Activated T-cell treated with anti-CD3 and anti-CD28 coated beads for 24 hours (primary cell): ENCODE measurements at regions not wholly inside any gene's neighbourhood (a gene's known extent, or its start where the extent isn't known, plus 50 kb on each side); places are given as distances from the start of the nearest gene placed in this dataset.

Source experiments
- DNase-seq: peaks from one replicate; pipeline ENCODE4 v3.0.0-alpha.2; 2020; ENCODE audit warnings: low read depth

DNA sequence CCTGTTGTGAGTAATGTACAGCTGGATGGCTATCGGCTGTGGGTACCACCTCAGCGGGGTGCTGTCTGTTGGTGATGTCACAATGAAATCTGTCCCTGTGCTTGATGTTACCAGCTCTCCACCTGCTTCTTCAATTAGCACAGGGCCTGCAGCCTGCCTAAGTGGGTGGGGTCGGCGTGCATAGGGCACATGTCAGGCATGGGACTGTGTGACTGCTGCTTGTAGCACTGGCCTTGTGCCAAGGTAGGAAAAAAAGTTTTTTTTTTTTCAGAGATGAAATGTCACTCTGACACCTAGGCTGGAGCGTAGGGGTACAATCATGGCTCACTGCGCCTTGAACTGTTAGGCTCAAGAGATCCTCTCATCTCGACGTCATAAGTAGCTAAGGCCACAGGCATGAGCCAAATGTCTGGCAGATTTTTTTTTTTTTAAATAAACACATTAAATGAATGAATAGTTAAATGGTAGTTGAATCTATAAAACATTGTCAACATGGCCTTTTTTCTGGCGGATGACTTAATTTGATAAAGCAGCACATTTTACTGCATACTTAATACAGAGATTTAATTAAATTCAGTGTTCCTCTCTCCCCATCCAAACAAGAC, 222.5 kb downstream of the NXNL2 start:
- DNase-seq, result no peak

DNA sequence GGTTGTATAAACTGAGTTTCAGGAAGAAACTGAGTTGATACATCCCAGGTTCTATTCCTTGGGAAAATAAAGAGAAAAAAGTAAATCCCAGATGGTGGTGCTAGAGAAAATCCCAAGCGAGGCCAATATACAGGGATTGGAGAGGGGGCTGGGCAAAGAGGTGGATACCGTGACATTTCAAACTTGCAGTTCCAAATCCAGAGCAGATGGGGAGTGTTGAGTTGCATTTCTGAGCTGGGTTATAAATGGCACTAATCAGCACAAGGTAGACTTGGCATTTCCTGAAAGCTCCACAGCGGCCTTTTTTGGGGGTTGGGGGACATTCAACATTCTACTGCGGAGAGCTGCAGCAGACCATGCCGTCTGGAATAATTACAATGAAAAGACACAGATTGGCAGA, 224.4 kb downstream of the NXNL2 start:
- no peak for DNase-seq

DNA sequence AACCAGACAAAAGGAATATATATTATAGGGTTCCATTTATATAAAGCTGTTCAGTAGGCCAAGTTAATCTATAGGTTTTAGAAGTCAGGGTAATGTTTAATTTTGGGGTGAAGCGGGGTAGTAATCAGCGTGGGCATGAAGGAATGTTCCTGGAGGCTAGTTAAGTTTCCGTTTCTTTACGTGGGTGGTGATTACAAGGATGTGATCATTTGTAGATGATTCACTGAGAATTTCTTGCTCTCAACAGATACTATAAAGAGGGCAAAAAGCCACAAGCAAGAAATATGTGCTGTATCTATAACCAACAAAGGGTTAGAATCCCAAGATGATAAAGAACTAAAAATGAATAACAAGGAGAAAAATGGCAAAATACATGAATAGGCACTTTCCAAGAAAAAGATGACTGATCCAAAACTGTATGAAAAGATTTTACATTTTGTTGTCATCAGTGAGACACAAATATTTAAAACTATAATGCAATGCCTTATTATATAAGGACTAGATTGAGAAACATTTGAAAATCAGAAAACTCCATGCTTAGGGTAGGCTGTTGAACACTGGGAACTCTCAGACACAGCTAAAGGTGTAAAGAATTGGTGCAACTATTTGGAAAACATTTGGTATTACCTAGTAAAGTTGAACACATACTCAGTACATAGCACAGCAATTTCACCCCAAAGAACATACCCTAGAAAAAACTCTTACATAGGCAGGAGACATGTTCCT, 224.3 kb upstream of the S1PR3 start:
- DNase-seq, result no peak

DNA sequence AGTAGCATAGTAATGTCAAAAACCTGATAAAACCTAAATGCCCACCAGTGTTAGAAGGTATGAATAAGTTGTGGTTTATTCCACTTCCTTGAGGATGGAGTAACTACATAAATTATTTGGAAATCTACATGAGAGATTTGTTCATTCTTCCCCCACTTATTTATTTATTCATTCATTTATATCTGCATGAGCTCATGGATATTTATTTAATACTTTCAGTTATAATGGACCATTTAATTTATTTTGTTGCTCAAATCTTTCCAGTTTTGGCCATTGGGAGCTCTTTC, 223.8 kb upstream of the S1PR3 start:
- no peak for DNase-seq

DNA sequence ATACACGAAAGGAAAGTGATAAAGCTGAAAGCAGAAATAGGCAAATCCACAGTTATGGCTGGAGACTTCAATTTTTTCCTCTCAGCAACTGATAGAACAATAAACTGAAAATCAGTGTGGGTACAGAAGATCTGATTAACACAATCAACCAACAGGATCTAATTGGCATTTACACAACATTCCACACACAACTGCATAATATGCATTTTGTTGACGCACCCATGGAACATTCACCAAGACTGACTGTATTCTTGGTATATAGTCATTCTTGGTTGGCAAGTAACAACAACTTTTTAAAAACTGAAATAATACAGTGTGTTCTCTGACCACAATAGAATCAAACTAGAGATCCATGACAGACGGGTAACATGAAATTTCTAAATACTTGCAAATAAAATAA, 218.7 kb upstream of the S1PR3 start:
- no peak for DNase-seq

DNA sequence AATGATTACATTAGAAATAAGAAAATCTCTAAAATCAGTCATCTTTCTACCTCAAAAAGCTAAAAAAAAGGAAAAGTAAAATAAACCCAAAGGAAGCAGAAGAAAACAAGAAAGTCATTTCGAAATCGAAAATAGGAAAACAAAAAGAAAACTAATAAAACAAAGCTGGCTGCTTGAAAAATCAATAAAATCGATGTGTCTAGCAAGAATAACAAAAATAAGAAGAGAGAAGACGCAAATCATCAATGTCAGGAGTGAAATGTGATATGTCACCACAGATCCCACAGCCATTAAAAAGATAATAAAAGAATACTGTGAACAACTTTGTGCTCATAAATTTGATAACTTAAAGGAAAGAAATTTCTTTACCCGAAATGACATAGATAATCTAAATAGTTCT, 218.1 kb upstream of the S1PR3 start:
- no peak for DNase-seq

DNA sequence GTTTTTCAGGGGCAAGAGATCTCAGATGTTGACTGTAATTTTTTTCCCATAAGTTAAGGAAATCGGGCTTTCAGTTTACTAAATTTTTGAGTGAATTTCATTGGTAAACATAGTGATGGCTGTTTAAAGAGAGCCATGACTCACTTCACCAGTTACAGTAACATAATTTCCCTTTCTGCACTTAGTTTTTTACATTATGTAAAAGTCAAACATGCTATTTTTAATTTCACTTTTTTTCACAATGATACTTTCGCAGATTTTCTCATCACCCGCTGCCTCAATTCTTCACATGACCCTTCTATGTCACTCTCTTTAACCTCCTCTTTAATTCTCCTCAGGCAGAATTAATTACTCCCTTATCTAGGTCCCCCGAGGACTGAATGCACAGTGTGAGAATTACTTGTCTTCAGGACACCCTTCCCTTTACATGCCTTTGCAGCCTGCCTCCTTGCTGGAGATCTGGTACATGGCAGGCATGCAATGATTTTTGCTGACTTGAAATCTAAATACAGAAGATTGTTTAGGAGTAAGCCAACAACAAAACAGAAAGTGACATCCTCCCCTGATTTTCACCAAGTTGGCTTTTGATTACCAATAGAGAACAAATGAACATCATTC, 217.5 kb upstream of the S1PR3 start:
- DNase-seq, result no peak

DNA sequence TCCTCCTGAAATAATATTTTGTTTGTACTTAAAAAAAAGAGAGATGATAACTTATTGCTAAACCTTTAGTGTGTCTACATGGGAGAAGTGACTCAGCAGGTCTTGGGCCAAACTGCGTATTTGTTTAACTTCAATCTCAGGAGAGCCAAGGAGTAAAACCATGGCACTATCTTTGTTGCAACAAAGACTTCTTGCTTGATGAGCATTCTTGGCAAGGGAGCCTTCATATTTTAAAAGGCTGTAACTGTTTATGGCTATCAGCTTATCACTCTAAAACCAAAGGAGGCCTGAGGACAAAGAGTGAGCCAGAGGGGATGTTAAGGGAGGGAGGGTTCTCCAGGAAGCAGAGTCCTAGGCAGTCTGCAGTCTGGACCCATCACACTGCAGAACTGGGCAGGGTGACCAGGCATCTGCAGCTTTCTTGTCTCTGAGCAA, 216.2 kb upstream of the S1PR3 start:
- no peak for DNase-seq

DNA sequence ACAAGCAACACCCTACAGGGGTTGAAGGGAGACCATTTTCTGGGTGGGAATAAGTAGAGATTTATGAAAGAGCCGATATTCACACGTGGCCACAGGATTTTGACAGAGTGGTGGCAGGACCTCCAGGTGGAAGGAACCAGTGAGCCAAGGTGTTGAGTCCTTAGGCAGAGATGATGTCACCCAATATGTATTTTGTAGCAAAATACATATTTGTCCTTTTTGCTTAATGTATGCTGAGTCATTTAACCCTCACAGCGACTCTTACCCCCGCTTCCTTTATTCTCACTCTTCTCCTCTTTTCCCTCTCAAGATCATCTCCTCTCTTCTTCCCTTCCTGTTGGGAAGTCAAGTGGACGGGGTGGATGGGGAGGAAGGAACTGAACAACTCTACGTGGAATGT, 215.7 kb upstream of the S1PR3 start:
- DNase-seq, result no peak

DNA sequence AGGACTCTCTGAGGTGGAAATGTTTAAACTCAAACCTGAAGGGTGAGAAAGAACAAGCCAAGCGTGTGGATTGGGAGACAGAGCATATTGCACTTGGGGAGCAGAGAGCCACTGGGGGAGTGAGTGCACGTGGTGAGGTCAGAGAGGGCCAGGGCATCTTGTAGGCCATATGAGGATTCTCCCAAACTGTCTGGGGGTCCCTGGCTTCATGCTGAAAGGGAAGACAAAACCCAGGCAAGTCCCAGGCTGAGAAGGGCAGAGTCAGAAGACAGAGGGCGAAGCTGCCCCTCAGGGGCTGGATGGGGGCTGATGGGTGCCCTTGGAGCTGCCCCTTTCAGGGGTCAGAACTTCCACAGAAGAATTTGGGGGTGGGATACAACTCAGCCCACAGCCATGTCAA, 215.3 kb upstream of the S1PR3 start:
- DNase-seq, result no peak

DNA sequence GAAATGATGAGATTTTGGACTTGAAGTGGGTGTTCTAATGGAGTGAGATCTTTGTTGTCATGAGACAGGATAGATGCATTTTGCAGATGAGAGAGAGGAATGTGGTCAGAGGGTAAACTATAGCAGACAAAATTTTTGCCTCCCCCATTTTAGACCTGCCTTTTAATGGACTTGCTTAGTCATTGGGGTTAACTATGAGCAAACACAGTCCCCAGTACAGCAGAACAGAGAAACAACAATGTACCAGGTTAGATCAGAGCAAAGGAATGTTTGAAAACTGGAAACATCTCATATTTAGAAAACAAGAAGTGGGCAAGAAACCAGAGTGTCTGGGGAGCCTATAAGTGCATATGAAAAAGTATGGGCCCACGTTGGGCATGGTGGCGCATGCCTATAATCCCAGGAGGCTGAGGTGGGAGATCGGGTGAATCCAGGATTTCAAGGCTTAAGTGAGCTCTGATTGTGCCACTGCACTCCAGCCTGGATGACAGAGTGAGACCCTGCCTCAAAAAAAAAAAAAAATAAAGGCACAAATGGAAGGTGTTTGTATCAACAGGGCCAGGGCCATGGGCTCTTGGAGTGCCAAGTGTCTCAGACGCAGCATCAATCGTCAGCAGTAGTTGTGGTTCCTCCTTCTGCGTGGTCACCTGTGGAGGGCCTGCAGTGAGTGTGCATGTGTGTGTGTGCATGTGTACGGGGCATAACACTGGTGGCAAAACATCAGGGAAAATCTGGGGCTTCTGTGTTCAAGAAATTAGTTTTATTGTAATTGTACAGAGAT, 214.4 kb upstream of the S1PR3 start:
- DNase-seq, result no peak

DNA sequence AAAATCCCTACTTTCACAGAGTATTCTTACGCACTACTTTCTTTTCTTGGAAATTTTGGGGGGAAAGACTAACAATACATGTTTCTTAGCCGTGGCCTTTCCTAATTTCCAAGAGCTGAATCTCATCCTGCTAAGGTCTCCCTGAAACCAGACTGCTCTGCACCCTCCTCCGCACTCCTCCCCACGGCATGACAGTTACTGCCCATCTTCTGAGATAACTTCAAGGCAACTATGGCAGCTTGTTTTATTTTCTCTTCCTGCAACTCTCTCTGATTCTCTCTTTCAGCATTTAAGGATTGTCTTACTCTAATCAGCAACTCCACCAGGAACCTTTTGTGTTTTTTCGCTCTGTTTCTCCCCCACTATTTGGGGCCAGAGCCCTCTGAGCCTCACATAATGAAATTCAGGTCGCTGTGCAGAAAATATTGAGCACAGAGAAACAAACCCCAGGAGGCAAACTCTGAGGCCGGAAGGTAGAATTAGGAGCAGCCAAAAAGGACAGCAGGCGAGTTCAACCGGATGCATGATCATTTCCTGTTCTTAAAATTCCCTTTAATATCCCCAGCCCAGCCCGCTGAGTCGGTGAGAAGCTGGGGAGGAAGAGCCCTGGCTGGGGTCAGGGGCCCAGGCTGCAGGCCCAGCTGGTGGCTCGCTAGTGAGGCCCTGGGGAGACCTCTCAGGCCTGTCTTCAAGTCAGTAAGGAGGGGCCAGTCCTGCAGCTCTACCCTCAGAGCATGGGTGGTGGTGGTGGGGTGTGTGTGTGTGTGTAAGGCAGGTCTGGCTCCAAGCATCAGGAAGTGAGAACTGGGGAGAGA, 213.6 kb upstream of the S1PR3 start:
- no peak for DNase-seq

DNA sequence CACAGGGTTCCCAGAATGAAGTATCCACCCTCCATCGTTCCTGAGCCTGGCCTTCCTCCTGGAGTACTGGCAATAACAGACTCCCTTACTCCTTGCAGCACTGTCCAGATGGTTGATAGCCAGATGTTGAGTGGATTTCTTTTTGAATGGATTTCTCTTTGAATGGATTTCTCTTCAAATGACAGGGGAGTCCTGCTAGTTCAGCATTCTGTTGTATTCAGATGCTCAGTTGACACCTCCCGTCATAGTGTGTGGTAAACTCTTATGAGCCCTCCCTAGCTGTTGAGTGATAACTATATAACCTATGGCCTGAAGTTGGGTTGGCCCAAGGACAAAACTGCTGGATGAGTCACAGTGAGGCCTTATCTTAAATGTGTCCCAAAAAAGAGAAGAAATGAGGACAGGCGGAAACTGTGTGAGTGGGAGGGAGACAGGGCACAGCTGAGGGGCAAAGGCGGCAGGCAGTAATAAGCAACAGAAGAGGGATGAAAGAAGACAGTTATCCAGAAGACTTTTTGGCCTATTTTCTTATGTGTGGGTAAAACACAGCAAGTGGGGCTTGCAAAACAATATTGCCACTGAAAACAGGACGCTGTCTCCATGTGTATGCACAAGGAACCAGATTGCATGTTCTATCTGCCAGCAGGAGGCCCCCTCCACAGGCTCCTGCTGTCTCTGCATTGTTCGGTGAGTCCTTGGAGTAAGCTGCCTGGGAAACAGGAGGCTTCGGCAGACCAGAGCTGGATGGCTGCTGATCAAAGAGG, 209.5 kb upstream of the S1PR3 start:
- DNase-seq, result no peak

DNA sequence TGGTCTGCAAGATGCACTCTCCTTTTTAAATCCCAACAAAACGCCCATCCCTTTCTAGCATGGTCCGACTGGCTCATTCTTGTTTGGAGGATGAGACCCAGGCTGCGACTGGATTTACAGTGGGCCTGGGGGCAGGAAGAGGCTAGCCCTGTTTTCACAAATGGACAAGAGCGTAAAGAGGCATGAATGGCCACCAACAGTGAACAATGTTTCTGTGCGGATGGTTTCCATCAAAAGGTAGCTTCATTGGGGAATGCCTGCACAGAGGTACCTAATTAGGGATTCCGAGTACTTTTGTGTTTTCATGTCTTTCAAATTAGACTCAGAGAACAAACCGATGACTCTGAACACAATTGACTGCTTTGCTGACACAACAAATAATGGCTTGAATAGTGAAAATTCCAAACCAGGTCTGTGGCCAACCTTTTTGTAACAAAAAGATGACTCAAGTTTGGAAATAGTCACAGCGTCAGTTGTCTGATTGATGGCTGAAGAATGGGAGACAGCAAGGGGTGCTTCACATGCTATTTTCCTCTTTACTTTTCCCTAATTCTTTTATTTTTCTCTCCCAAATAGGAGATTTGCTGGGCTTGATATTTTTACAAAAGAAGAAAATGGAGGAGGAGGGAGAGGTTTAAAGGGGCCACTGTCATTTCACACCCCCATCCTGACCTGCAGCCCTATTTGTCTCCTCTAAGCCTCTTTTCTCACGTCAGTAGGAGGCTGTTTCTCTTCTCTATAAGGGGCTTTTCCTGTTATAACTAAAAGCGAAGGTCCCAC, 208.1 kb upstream of the S1PR3 start:
- no peak for DNase-seq

DNA sequence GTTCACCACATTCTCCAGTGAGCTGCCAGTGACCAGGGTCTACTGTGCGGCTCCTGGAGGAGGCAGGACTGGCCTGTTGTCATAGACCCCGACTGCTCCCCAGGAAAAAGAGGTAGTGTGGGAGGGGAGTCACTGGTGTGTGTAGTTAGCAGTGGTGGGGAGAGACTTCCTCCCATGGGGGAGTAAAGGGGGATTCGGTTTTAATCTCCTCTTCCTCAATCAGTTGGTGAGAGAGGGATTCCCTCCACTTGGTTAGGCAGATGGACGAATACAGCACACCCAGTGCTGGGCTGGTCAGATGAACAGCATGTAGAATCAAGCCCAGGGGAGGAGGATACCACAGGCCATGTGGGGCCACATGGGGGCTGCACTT, 207.6 kb upstream of the S1PR3 start:
- no peak for DNase-seq

DNA sequence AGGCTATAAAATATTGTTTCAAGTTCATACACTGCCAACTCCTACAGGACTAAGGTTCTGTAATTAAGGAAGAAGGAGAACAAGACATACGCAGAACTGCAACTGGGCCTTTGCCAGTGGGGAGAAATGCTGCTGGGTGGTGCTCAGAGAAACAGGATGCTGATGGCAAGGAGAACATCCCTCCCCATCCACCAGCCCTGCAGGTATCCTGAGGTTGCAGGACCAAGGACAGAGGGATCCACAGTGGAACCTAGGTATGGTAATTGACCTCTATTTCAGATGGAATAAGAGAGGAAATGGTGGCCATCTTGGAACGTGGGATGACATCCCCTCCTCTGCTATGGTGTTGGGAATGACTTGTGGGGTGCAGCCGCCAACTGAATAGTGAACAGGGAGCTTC, 206.3 kb upstream of the S1PR3 start:
- no peak for DNase-seq

DNA sequence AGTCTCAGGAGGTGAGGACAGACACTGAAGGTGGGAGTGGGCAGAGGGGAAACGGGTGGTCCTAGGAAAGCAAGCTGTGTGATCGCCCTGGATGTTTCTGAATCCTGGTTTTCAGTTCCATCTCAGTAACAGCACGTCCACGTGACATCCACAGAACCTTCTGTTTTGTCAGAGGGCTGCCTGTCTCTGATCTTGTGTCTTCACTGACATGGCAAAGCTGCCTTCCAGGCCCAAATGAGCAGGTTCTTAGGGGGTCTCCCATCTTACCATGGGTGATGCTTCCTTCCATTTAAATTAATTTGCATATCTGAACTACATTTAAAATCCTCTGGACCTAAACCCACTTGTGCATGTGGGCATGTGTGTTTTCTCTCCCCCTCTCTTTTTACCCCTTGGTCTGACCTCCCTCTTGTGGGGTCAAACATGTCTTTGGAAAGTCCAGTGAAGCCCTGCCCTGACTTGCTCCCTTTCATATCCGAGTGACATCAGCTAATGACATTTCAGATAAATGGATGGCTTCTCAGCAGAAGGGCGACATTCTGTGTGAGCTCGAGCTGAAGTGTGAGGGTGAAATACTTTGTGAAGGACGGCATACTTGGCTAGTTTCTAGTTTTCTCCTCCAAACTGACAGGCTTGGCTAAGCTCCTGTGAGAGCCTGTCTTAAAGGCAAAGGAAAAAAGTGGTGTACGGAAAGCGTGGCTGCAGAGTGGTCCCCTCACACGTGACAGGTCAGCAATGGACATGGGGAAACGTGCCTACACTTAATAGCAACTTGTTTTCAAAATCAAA, 204.8 kb upstream of the S1PR3 start:
- no peak for DNase-seq

DNA sequence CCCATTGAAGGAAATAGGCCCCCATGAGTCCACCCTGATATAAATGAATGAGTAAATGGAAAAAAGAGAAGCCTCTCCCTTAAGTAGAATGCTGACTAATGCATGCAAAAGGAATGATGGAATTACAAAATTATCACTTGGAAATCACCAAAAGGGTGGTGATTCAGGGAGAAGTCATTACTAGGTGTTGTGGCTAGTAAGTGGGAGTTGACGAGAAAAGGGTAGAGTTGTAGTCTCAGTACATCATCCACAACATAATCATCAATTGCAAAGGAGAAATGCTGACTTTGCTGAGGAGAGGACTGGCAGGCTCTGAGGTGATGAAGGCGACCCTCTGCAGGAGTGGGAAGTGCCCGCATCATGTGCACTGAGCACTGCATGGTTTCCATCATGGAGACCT, 201.5 kb upstream of the S1PR3 start:
- no peak for DNase-seq

DNA sequence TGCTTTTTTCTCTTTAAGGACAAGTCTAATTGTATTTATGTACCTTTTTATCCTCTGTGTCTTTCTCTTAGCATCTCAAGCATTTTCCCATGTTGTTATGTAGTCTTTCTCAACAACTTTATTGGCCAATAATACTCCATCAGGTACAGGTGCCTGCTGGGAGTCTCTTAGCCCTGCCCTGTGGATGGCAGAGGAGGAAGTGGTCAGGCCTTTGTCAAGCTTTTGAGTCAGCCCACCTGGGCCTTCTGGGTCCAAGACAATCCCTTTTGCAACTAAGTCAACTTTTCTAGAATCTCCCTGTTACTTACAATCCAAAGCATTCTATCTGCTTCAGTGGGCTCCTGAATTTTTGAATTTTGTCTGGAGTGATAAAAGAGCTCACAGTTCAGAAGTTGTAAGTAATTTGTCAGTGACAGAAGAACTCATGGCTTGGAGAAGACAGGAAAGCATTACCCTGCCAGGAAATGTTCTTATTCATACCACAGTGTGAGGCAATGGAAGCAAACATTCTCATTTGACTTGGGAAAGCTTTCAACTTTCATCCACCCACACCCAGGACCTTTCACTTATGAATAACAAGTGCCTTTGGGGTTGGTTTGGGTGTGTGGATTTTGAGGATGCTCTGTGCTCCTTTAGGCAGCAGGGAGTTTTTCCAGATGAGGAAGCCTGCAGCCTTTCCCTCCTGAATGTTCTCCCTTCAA, 200.0 kb upstream of the S1PR3 start:
- DNase-seq, result no peak
